Erythroblast (primary cell): ENCODE measurements at regions not wholly inside any gene's neighbourhood (a gene's known extent, or its start where the extent isn't known, plus 50 kb on each side); places are given as distances from the start of the nearest gene placed in this dataset.

Experiments
- GATA1 ChIP-seq: IDR thresholded peaks from 2 replicates; pipeline ENCODE4 v1.6.1; 2011; ENCODE audit warnings: low read depth, mild to moderate bottlenecking, control low read depth, low read length, moderate library complexity
- POLR2A ChIP-seq: IDR thresholded peaks from 2 replicates; pipeline ENCODE4 v1.6.1; 2011; ENCODE audit warnings: mild to moderate bottlenecking, low read length

GRCh38 chr13:75920536-75920935 is 284.4 kb downstream of the LMO7 start:
- TF ChIP-seq POLR2A (no peak), GATA1 (no peak)
